ENCODE measurements at regions not wholly inside any gene's neighbourhood (a gene's known extent, or its start where the extent isn't known, plus 50 kb on each side); places are given as distances from the start of the nearest gene placed in this dataset.

- TF ChIP-seq CTCF (IDR thresholded peaks at IDR 0.05; ENCODE audit: low read depth, low read length) = no peak
- no peak overlapping the region for H3K27ac ChIP-seq
- no peaks in the 10 kb centered on the region for H3K9me3 ChIP-seq (ENCODE audit: severe bottlenecking)
- H3K36me3 ChIP-seq = no peaks in the 10 kb centered on the region
- no peak overlapping the region for H3K4me3 ChIP-seq (ENCODE audit: low read depth, low read length)
- DNase-seq = no peak
- no peaks in the 10 kb centered on the region for H3K27me3 ChIP-seq (ENCODE audit: insufficient read depth, low read depth, severe bottlenecking)
Measured at GRCh38 chr1:199399996-199400724, 627.4 kb upstream of the NR5A2 start.

- Histone ChIP-seq H3K9me3 (ENCODE audit: severe bottlenecking) (no peaks in the 10 kb centered on the region), H3K27me3 (ENCODE audit: insufficient read depth, low read depth, severe bottlenecking) (no peaks in the 10 kb centered on the region), H3K4me3 (ENCODE audit: low read depth, low read length) (no peak overlapping the region), H3K27ac (no peak overlapping the region), H3K36me3 (no peaks in the 10 kb centered on the region)
- DNase-seq = no peak
- no peak for TF ChIP-seq CTCF (IDR thresholded peaks at IDR 0.05; ENCODE audit: low read depth, low read length)
Measured at GRCh38 chr1:199403531-199404116, 623.9 kb upstream of the NR5A2 start.

- Histone ChIP-seq H3K4me3 (ENCODE audit: low read depth, low read length) (no peak overlapping the region), H3K36me3 (no peaks in the 10 kb centered on the region), H3K9me3 (ENCODE audit: severe bottlenecking) (no peaks in the 10 kb centered on the region), H3K27me3 (ENCODE audit: insufficient read depth, low read depth, severe bottlenecking) (no peaks in the 10 kb centered on the region), H3K27ac (no peak overlapping the region)
- TF ChIP-seq CTCF (IDR thresholded peaks at IDR 0.05; ENCODE audit: low read depth, low read length) = no peak
- no peak for DNase-seq
Measured at GRCh38 chr1:199404191-199404590, 623.3 kb upstream of the NR5A2 start.

GRCh38 chr1:199404976-199405375 lies 622.5 kb upstream of the NR5A2 start:
- no peaks in the 10 kb centered on the region for H3K9me3 ChIP-seq (ENCODE audit: severe bottlenecking)
- no peak for TF ChIP-seq CTCF (IDR thresholded peaks at IDR 0.05; ENCODE audit: low read depth, low read length)
- no peaks in the 10 kb centered on the region for H3K36me3 ChIP-seq
- H3K27me3 ChIP-seq (ENCODE audit: insufficient read depth, low read depth, severe bottlenecking) = no peaks in the 10 kb centered on the region
- DNase-seq = no peak
- H3K4me3 ChIP-seq (ENCODE audit: low read depth, low read length) = no peak overlapping the region
- no peak overlapping the region for H3K27ac ChIP-seq

GRCh38 chr1:199405634-199406196 lies 621.8 kb upstream of the NR5A2 start:
- Histone ChIP-seq H3K36me3 (no peaks in the 10 kb centered on the region), H3K27ac (no peak overlapping the region), H3K4me3 (ENCODE audit: low read depth, low read length) (no peak overlapping the region), H3K27me3 (ENCODE audit: insufficient read depth, low read depth, severe bottlenecking) (no peaks in the 10 kb centered on the region), H3K9me3 (ENCODE audit: severe bottlenecking) (no peaks in the 10 kb centered on the region)
- no peak for DNase-seq
- no peak for TF ChIP-seq CTCF (IDR thresholded peaks at IDR 0.05; ENCODE audit: low read depth, low read length)
